ENCODE measurements at regions not wholly inside any gene's neighbourhood (a gene's known extent, or its start where the extent isn't known, plus 50 kb on each side); places are given as distances from the start of the nearest gene placed in this dataset.

DNA sequence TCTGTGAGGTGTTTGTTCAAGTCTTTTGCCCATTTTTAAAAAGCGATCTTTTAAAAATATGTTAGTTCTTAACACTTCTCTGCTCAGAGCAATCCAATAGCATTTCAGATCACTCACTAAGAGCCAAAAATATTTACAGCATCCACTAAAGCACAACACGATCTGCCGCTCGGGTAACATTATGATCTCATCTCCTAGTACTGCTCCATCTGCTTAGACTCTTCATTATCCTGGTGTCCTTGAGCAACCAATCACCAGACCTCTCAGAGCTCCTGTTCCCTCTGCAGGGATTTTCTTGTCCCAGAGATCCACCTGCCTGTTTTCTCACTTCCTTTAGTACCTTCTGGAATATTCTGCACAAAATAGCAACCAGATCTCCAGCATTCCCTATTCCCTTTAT, 235.3 kb upstream of the ESRRG start:
- no peak for DNase-seq
- no peak for ATAC-seq
- intact Hi-C loops (cut with DNase I, micrococcal nuclease): no loop called here

- intact Hi-C loops (cut with DNase I, micrococcal nuclease): no loop called here
- DNase-seq: no peak
- no peak for ATAC-seq
These were observed 230.3 kb upstream of the ESRRG start for GRCh38 chr1:216953495-216953894.

DNA sequence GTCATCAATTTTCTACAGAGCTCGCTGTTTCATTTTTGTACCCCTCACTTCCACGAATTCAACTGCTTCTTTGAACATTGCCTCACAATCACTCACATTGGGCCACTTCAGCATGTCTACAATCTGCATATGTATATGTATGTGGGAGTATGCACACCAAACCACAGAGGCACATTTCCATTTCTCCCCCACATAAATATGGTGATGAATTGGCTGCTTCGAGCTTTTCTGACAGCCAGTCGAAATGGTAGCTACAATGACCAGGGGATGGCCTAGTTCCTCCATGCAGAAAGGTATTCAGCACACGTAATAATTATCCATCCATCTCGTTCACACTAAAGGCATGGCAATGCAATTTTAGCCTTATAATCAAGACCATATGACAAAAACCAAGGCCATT, 229.6 kb upstream of the ESRRG start:
- no peak for DNase-seq
- intact Hi-C loops (cut with DNase I, micrococcal nuclease): no loop called here
- ATAC-seq: no peak

DNA sequence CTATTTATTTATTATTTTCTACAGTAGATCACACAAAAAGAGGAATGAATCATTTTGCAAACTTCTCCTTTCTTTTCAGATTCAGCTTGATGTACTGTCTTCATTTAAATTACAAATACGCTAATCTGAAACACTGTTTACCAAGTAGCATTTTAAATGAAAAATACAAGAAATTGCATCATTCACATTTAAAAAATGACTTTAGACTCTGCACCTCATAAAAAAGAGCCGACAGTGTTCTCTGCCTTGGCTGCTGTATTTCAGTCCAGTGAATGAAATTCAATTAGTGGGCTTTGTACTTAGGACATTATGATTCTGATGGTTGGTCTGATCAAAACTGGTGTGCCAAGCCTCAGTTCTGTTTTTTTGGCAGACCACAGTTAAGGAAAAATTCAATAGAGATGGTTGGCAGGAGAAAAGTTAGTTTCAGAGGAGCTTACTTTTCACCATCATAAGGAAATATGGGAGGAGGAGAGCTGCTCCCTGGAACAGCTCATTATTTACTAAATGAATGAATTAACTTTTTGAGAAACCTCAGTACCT, 222.4 kb upstream of the ESRRG start:
- intact Hi-C loops (cut with DNase I, micrococcal nuclease): no loop called here
- DNase-seq (no peak), ATAC-seq (no peak)

- intact Hi-C loops (cut with DNase I, micrococcal nuclease): no loop called here
- DNase-seq (no peak), ATAC-seq (no peak)
These were observed 221.8 kb upstream of the ESRRG start for GRCh38 chr1:216944864-216945510.

DNA sequence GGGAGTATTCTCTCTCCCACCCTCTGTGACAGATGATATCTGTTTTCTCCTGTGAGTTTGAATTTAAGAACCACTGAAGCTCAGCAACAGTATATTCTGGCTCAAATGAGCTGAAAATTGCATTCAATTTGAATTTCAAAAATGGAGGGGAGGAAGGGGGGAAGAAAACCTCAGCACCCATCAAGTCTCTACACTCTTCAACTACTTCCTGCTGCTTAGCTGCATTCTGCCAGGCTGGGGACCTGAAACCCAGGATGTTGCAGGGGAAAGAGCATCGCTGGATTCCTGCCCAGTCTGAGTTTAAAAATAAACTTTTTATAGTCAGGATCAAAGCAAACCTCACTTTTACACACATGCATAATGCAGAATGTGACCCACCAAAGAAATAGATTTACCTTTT, 214.3 kb upstream of the ESRRG start:
- intact Hi-C loops (cut with DNase I, micrococcal nuclease): no loop called here
- DNase-seq: no peak
- ATAC-seq: no peak

- DNase-seq: no peak
- intact Hi-C loops (cut with DNase I, micrococcal nuclease): no loop called here
- ATAC-seq: no peak
These were observed 213.6 kb upstream of the ESRRG start for GRCh38 chr1:216936779-216937178.

DNA sequence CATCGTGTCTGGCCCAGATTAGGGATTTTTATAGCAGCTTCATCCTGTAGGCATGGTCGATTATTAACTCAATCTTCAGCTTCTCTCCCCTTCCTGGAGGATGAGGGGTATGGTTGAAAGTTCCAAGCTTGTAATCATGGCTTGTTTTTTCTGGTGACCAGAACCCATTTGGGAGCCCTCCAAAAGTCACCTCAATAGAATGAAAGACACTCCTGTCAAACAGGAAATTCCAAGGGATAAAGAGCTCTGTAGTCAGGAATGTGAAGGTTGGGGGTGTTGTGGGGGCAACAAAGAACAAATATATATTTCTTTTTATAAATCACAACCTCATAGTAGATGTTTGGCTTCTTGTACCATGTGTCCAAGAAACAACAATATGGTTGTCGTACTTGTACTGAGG, 212.7 kb upstream of the ESRRG start:
- DNase-seq (no peak), ATAC-seq (no peak)
- intact Hi-C loops (cut with DNase I, micrococcal nuclease): no loop called here

DNA sequence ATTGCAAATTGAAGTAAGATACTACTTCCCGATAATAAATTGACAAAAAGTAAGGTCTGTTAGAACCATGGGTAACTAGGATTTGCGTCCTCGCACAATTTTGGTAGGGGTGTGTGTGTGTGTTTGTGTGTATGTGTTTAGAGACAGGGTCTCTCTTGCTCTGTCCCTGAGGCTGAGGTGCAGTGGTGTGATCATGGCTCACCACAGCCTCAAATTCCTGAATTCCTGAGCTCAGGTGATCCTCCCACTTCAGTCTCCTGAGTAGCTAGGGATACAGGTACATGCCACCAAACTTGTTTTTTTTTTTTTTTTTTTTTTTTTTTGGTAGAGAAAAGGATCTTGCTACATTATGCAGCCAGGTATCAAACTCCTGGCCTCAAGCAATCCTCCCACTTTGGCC, 209.2 kb upstream of the ESRRG start:
- intact Hi-C loops (cut with DNase I, micrococcal nuclease): no loop called here

GRCh38 chr1:216929870-216930582, 206.8 kb upstream of the ESRRG start:
- no peak for ATAC-seq
- intact Hi-C loops (cut with DNase I, micrococcal nuclease): no loop called here
- no peak for DNase-seq

More for the DNA sequence above, 209.2 kb upstream of the ESRRG start:
- ATAC-seq (no peak), DNase-seq (no peak)

DNA sequence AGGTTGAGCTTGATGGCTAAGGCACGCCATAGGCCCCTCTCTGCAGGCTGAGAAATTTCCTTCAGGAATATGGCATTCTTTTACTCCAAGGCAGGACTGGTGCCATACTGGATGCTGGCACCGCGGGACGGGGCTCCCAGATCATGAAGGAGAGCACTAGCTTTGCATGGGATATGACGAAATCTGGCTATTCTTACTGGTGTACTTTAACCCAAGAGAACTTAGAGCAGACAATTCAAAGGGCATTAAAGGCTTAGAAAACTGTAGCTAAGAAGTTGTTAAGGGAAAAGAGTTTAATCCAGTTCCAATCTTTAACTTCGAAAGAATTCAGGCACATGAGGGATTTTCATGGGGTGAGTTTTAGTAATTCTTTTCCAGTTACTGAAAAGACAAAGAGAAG, 204.4 kb upstream of the ESRRG start:
- intact Hi-C loops (cut with DNase I, micrococcal nuclease): no loop called here
- ATAC-seq: no peak
- DNase-seq: no peak

- intact Hi-C loops (cut with DNase I, micrococcal nuclease): no loop called here
- ATAC-seq (no peak), DNase-seq (no peak)
These were observed 203.7 kb upstream of the ESRRG start for GRCh38 chr1:216926720-216927510.

DNA sequence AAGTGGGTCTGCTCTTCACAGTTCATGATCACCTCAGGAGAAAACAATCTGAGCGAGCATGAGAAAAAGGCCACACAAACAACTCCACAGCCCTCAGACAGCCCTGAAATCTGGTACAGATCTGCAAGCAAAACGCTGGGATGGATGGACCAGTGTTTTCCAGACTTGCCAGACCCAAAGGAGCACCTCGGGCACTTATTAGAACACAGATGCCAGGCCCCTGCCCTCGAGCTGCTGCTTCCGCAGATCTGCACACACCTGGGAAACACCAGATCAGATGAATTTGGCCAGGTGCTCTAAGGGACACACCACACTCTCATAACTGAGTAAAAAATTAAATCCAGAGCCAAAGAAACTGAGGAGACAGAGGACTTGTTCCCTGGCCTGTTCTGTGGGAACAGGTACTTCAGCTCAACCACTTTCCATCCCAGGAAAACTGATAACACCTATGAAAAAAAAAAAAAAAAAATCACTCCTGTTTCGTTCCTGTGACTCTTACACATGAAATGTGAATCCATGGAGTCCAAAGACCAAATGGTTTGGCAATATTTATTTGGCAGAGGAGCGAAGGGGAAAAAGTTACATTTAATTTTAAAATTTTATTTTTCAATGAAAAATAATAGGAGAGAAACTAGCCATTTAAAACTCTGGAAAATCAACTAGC, 202.9 kb upstream of the ESRRG start:
- ATAC-seq: no peak
- no peak for DNase-seq
- intact Hi-C loops (cut with DNase I, micrococcal nuclease): no loop called here

DNA sequence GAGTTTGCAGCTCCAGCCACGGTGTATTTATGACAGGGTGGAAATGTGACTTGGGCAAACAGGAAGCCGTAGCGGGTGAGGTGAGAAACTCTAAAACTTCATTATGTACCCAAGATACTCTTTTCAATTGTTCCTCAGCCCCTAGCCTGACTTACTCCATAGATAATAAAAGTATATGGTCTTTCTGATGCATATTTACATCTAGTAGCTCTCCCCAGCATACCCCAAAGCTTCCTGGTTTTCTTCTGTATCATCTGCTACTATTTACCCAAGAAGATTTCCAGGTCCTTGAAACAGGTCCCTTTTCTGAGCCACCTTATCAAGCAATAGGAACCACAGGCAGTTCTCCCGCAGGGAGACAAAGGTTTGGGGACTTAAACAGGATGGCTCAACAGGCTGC, 201.5 kb upstream of the ESRRG start:
- DNase-seq: no peak
- no peak for ATAC-seq
- intact Hi-C loops (cut with DNase I, micrococcal nuclease): no loop called here

GRCh38 chr1:216923601-216924000, 200.4 kb upstream of the ESRRG start:
- intact Hi-C loops (cut with DNase I, micrococcal nuclease): no loop called here
- ATAC-seq: no peak
- DNase-seq: no peak

GRCh38 chr1:216922406-216922805, 199.2 kb upstream of the ESRRG start:
- intact Hi-C loops (cut with DNase I, micrococcal nuclease): no loop called here
- DNase-seq (no peak), ATAC-seq (no peak)

DNA sequence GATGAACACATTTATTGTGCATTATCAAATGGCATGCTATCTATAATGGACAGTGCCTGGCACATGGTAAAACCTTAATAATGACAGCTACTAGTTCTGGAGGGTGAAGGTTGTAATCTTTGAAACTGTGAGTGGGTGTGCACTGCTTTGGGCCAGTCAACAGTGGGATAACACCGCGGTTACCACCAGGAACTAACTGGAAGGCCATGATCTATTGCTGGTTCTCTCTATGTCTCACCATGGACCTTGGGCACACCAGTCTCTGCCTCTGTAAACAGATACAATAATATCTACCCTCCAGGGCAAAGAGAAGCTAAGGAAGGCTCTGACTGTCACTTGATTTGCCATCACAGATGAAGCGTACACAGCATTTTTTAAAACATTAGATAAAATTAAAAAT, 198.6 kb upstream of the ESRRG start:
- ATAC-seq: no peak
- intact Hi-C loops (cut with DNase I, micrococcal nuclease): no loop called here
- no peak for DNase-seq

- DNase-seq: no peak
- no peak for ATAC-seq
- intact Hi-C loops (cut with DNase I, micrococcal nuclease): no loop called here
These were observed 196.1 kb upstream of the ESRRG start for GRCh38 chr1:216919060-216919970.

Measured in left colon (tissue), 2 donors.